ENCODE measurements at regions not wholly inside any gene's neighbourhood (a gene's known extent, or its start where the extent isn't known, plus 50 kb on each side); places are given as distances from the start of the nearest gene placed in this dataset.

- dilution Hi-C loops (cut with MboI; ENCODE audit: extremely low pct_ligation_motif_present, low sequenced_read_pairs) (no loop called here), intact Hi-C loops (cut with micrococcal nuclease) (no loop called here)
- no peak for TF ChIP-seq GATA2 (IDR thresholded peaks at IDR 0.05; ENCODE audit: insufficient read depth, insufficient read length, low read depth, low read length)
- no peak for TF ChIP-seq POLR2A (IDR thresholded peaks at IDR 0.05; ENCODE audit: low read depth, low read length)
- no peak for TF ChIP-seq FOS (IDR thresholded peaks at IDR 0.05; ENCODE audit: borderline replicate concordance, insufficient read depth, low read length)
- no peak for TF ChIP-seq JUN (IDR thresholded peaks at IDR 0.05; ENCODE audit: borderline replicate concordance, insufficient read depth, insufficient read length, low read depth)
- TF ChIP-seq MYC (IDR thresholded peaks at IDR 0.05; ENCODE audit: low read depth, low read length): no peak
- TF ChIP-seq MAX (IDR thresholded peaks at IDR 0.05; ENCODE audit: insufficient read depth, insufficient read length): no peak
- TF ChIP-seq POLR2AphosphoS5 (IDR thresholded peaks at IDR 0.05; ENCODE audit: insufficient read depth, low read depth, low read length): no peak
- no peak for TF ChIP-seq EZH2 (IDR thresholded peaks at IDR 0.05; ENCODE audit: borderline replicate concordance, low read depth, low read length, severe bottlenecking)
- no peak for TF ChIP-seq CTCF (IDR thresholded peaks at IDR 0.05; ENCODE audit: extremely low read depth in 1 of 2, insufficient read depth in 1 of 2, low read depth in 1 of 2, low read length in 2 of 2)
- H2AFZ ChIP-seq (ENCODE audit: low read depth, low read length): no peak overlapping the region
- DNase-seq (ENCODE audit: low read depth, low spot score) (no peak), FAIRE-seq (no peak)
- H3K36me3 ChIP-seq (ENCODE audit: control insufficient read depth in 2 of 2, extremely low read depth in 1 of 2, insufficient read depth in 2 of 2, low read length in 2 of 2): no peaks in the 10 kb centered on the region
- H3K9ac ChIP-seq (replicated peaks; ENCODE audit: extremely low read depth, insufficient read depth, low read length): no peak overlapping the region
- H3K79me2 ChIP-seq (ENCODE audit: control insufficient read depth, insufficient read depth, low read length): no peaks in the 10 kb centered on the region
- CTCF ChIA-PET: interaction anchor here (0.6 kb wide), 1 partner anchor 12 kb away, joined by 3 read pairs; no protein-coding TSS in a partner anchor
- H3K27ac ChIP-seq (ENCODE audit: insufficient read depth, low read depth, low read length): no peak overlapping the region
- no peaks in the 10 kb centered on the region for H3K4me1 ChIP-seq (ENCODE audit: control insufficient read depth, extremely low read depth, insufficient read depth, low read length)
- POLR2A ChIA-PET: no interaction called here
- no peaks in the 10 kb centered on the region for H3K9me3 ChIP-seq (replicated peaks; ENCODE audit: control insufficient read depth, insufficient read depth, low read length)
- no peak overlapping the region for H3K4me2 ChIP-seq (ENCODE audit: insufficient read depth, low read length)
- no TSS peak for BruUV-seq (replicated peaks)
- H3K4me3 ChIP-seq (replicated peaks in 1 of 3; ENCODE audit: insufficient read depth in 1 of 3, low read depth in 1 of 3, low read length in 3 of 3): no peak overlapping the region
- H3K27me3 ChIP-seq (ENCODE audit: control insufficient read depth in 2 of 2, insufficient read depth in 2 of 2, low read length in 2 of 2): no peaks in the 10 kb centered on the region
- no peaks in the 10 kb centered on the region for H4K20me1 ChIP-seq (replicated peaks; ENCODE audit: control insufficient read depth, extremely low read depth, insufficient read depth, low read length)
- H3K9me1 ChIP-seq (replicated peaks; ENCODE audit: control insufficient read depth, extremely low read depth, insufficient read depth, low read length): no peaks in the 10 kb centered on the region
These were observed 175.2 kb upstream of the SLC14A2 start for GRCh38 chr18:45439851-45440645.

Data from endothelial cell of umbilical vein (primary cell).